Activated CD4-positive, alpha-beta memory T cell treated with anti-CD3 and anti-CD28 coated beads, Interleukin-2, amount 10 ng/mL, durations not matched to agents 7 days and 5 days (primary cell): ENCODE measurements at regions not wholly inside any gene's neighbourhood (a gene's known extent, or its start where the extent isn't known, plus 50 kb on each side); places are given as distances from the start of the nearest gene placed in this dataset.
"Not testable (repeated sequence)": the region's sequence is repeated elsewhere in the genome, so short reads cannot be mapped to it uniquely, and the experiment has no call there.

Experiments used
- CTCF ChIA-PET: fragments of 350-600 bp; sonication (Branson Sonifier 250); formaldehyde crosslinking; loops from one replicate; lab custom pipeline; 2021; ENCODE audit warnings: antibody characterized with exemption, inconsistent platforms; lab: Charles Lee
- POLR2A ChIA-PET: fragments of 350-600 bp; sonication (Branson Sonifier 250); formaldehyde crosslinking; loops from one replicate; lab custom pipeline; 2021; ENCODE audit warnings: antibody characterized with exemption; lab: Charles Lee
- DNase-seq: peaks from one replicate; pipeline ENCODE4 v3.0.0-alpha.2; 2020
- H3K27ac Mint-ChIP-seq: one replicate; pipeline ENCODE4 v1.8.0; 2021; ENCODE audit warnings: mild to moderate bottlenecking, mixed read lengths
- H3K27me3 Mint-ChIP-seq: one replicate; pipeline ENCODE4 v1.8.0; 2021; ENCODE audit warnings: mixed read lengths
- H3K36me3 Mint-ChIP-seq: one replicate; pipeline ENCODE4 v1.8.0; 2021; ENCODE audit warnings: low read depth, mixed read lengths
- H3K4me1 Mint-ChIP-seq: one replicate; pipeline ENCODE4 v1.8.0; 2021; ENCODE audit warnings: mixed read lengths
- H3K4me3 Mint-ChIP-seq: one replicate; pipeline ENCODE4 v1.8.0; 2021; ENCODE audit warnings: mild to moderate bottlenecking, mixed read lengths
- H3K9me3 Mint-ChIP-seq: one replicate; pipeline ENCODE4 v1.8.0; 2021; ENCODE audit warnings: mixed read lengths

GRCh38 chr20:61066526-61066925, 185.5 kb upstream of the CDH4 start:
- ChIA-PET POLR2A (no interaction called here), CTCF (interaction anchor here (0.6 kb wide), 1 partner anchor 960 kb away, joined by 4 read pairs; no protein-coding TSS in a partner anchor)
- Mint-ChIP-seq H3K36me3 (no peaks in the 10 kb centered on the region), H3K4me3 (no peak overlapping the region), H3K4me1 (no peaks in the 10 kb centered on the region), H3K9me3 (no peaks in the 10 kb centered on the region), H3K27ac (no peak overlapping the region), H3K27me3 (no peaks in the 10 kb centered on the region)
- no peak for DNase-seq

GRCh38 chr20:61067221-61067620, 184.8 kb upstream of the CDH4 start:
- DNase-seq = no peak
- POLR2A ChIA-PET = no interaction called here
- Mint-ChIP-seq H3K4me1 (no peaks in the 10 kb centered on the region), H3K4me3 (no peak overlapping the region), H3K9me3 (peaks cover 3% of the 10 kb centered on the region), H3K27ac (no peak overlapping the region), H3K27me3 (no peaks in the 10 kb centered on the region), H3K36me3 (no peaks in the 10 kb centered on the region)
- CTCF ChIA-PET = no interaction called here

GRCh38 chr20:61072398-61072797, 179.7 kb upstream of the CDH4 start:
- Mint-ChIP-seq H3K4me1 (no peaks in the 10 kb centered on the region), H3K36me3 (no peaks in the 10 kb centered on the region), H3K27me3 (no peaks in the 10 kb centered on the region), H3K9me3 (peaks cover 3% of the 10 kb centered on the region), H3K27ac (no peak overlapping the region), H3K4me3 (no peak overlapping the region)
- DNase-seq = no peak
- ChIA-PET CTCF (no interaction called here), POLR2A (no interaction called here)

- peaks cover 3% of the 10 kb centered on the region for H3K9me3 Mint-ChIP-seq
- no peak overlapping the region for H3K4me3 Mint-ChIP-seq
- H3K4me1 Mint-ChIP-seq = no peaks in the 10 kb centered on the region
- H3K27me3 Mint-ChIP-seq = no peaks in the 10 kb centered on the region
- H3K27ac Mint-ChIP-seq = no peak overlapping the region
- ChIA-PET CTCF (no interaction called here), POLR2A (no interaction called here)
- no peak for DNase-seq
- no peaks in the 10 kb centered on the region for H3K36me3 Mint-ChIP-seq
These were observed 178.7 kb upstream of the CDH4 start for GRCh38 chr20:61073376-61073775.

GRCh38 chr20:61082720-61083119, 169.3 kb upstream of the CDH4 start:
- H3K27me3 Mint-ChIP-seq = no peaks in the 10 kb centered on the region
- POLR2A ChIA-PET = no interaction called here
- no peak overlapping the region for H3K4me3 Mint-ChIP-seq
- H3K27ac Mint-ChIP-seq = no peak overlapping the region
- CTCF ChIA-PET = interaction anchor here (1.3 kb wide), 1 partner anchor 9 kb away, joined by 3 read pairs; no protein-coding TSS in a partner anchor
- DNase-seq = no peak
- H3K9me3 Mint-ChIP-seq = peaks cover 4% of the 10 kb centered on the region
- H3K4me1 Mint-ChIP-seq = no peaks in the 10 kb centered on the region
- H3K36me3 Mint-ChIP-seq = no peaks in the 10 kb centered on the region

GRCh38 chr20:61083431-61083830, 168.6 kb upstream of the CDH4 start:
- H3K4me1 Mint-ChIP-seq = no peaks in the 10 kb centered on the region
- ChIA-PET POLR2A (no interaction called here), CTCF (interaction anchor here (1.3 kb wide), 1 partner anchor 9 kb away, joined by 3 read pairs; no protein-coding TSS in a partner anchor)
- H3K27me3 Mint-ChIP-seq = no peaks in the 10 kb centered on the region
- H3K9me3 Mint-ChIP-seq = peaks cover 5% of the 10 kb centered on the region
- no peaks in the 10 kb centered on the region for H3K36me3 Mint-ChIP-seq
- no peak overlapping the region for H3K4me3 Mint-ChIP-seq
- no peak overlapping the region for H3K27ac Mint-ChIP-seq
- DNase-seq = no peak

- DNase-seq = no peak
- ChIA-PET CTCF (no interaction called here), POLR2A (no interaction called here)
- Mint-ChIP-seq H3K36me3 (no peaks in the 10 kb centered on the region), H3K27me3 (no peaks in the 10 kb centered on the region), H3K4me3 (no peak overlapping the region), H3K4me1 (no peaks in the 10 kb centered on the region), H3K9me3 (peaks cover 5% of the 10 kb centered on the region), H3K27ac (no peak overlapping the region)
These were observed 166.0 kb upstream of the CDH4 start for GRCh38 chr20:61086031-61086430.

- CTCF ChIA-PET = no interaction called here
These were observed 161.5 kb upstream of the CDH4 start for GRCh38 chr20:61090541-61090940.

GRCh38 chr20:61092251-61092650, 159.8 kb upstream of the CDH4 start:
- no peaks in the 10 kb centered on the region for H3K4me1 Mint-ChIP-seq
- ChIA-PET POLR2A (no interaction called here), CTCF (interaction anchor here (1.1 to 1.6 kb wide), 2 partner anchors 10 to 12 kb away, joined by 3 read pairs; no protein-coding TSS in a partner anchor)
- no peaks in the 10 kb centered on the region for H3K36me3 Mint-ChIP-seq
- no peak overlapping the region for H3K4me3 Mint-ChIP-seq
- peaks cover 11% of the 10 kb centered on the region for H3K9me3 Mint-ChIP-seq
- no peaks in the 10 kb centered on the region for H3K27me3 Mint-ChIP-seq
- H3K27ac Mint-ChIP-seq = no peak overlapping the region
- DNase-seq = no peak

More at GRCh38 chr20:61090541-61090940, 161.5 kb upstream of the CDH4 start:
- POLR2A ChIA-PET = no interaction called here
- Mint-ChIP-seq H3K4me3 (no peak overlapping the region), H3K27me3 (no peaks in the 10 kb centered on the region), H3K27ac (no peak overlapping the region), H3K4me1 (no peaks in the 10 kb centered on the region), H3K36me3 (no peaks in the 10 kb centered on the region), H3K9me3 (peaks cover 10% of the 10 kb centered on the region)
- DNase-seq = no peak

- no peaks in the 10 kb centered on the region for H3K36me3 Mint-ChIP-seq
- CTCF ChIA-PET = no interaction called here
- H3K27ac Mint-ChIP-seq = no peak overlapping the region
- H3K4me3 Mint-ChIP-seq = no peak overlapping the region
- no peaks in the 10 kb centered on the region for H3K27me3 Mint-ChIP-seq
- no peak for DNase-seq
- peaks cover 8% of the 10 kb centered on the region for H3K9me3 Mint-ChIP-seq
- no peaks in the 10 kb centered on the region for H3K4me1 Mint-ChIP-seq
- POLR2A ChIA-PET = no interaction called here
These were observed 157.5 kb upstream of the CDH4 start for GRCh38 chr20:61094581-61094980.

GRCh38 chr20:61096463-61096862, 155.6 kb upstream of the CDH4 start:
- H3K36me3 Mint-ChIP-seq = no peaks in the 10 kb centered on the region
- H3K9me3 Mint-ChIP-seq = peaks cover 8% of the 10 kb centered on the region
- H3K27me3 Mint-ChIP-seq = no peaks in the 10 kb centered on the region
- no peak overlapping the region for H3K27ac Mint-ChIP-seq
- no peak for DNase-seq
- POLR2A ChIA-PET = no interaction called here
- H3K4me1 Mint-ChIP-seq = no peaks in the 10 kb centered on the region
- CTCF ChIA-PET = no interaction called here
- no peak overlapping the region for H3K4me3 Mint-ChIP-seq

GRCh38 chr20:61099806-61100205, 152.3 kb upstream of the CDH4 start:
- ChIA-PET POLR2A (no interaction called here), CTCF (no interaction called here)
- Mint-ChIP-seq H3K27ac (no peak overlapping the region), H3K36me3 (no peaks in the 10 kb centered on the region), H3K4me1 (no peaks in the 10 kb centered on the region), H3K4me3 (no peak overlapping the region), H3K9me3 (peaks cover 8% of the 10 kb centered on the region), H3K27me3 (no peaks in the 10 kb centered on the region)
- DNase-seq = no peak

GRCh38 chr20:61100489-61100888, 151.6 kb upstream of the CDH4 start:
- CTCF ChIA-PET = no interaction called here

GRCh38 chr20:61101321-61101720, 150.7 kb upstream of the CDH4 start:
- H3K4me1 Mint-ChIP-seq, POLR2A ChIA-PET, H3K27me3 Mint-ChIP-seq, H3K4me3 Mint-ChIP-seq, CTCF ChIA-PET, H3K27ac Mint-ChIP-seq, H3K9me3 Mint-ChIP-seq, H3K36me3 Mint-ChIP-seq, DNase-seq: not testable (repeated sequence)

More at GRCh38 chr20:61100489-61100888, 151.6 kb upstream of the CDH4 start:
- H3K4me3 Mint-ChIP-seq = no peak overlapping the region
- H3K36me3 Mint-ChIP-seq = no peaks in the 10 kb centered on the region
- no peak for DNase-seq
- no peak overlapping the region for H3K27ac Mint-ChIP-seq
- POLR2A ChIA-PET = no interaction called here
- H3K27me3 Mint-ChIP-seq = no peaks in the 10 kb centered on the region
- H3K9me3 Mint-ChIP-seq = peaks cover 3% of the 10 kb centered on the region
- no peaks in the 10 kb centered on the region for H3K4me1 Mint-ChIP-seq
